Breast epithelium (tissue), 4 donors: ENCODE measurements at regions not wholly inside any gene's neighbourhood (a gene's known extent, or its start where the extent isn't known, plus 50 kb on each side); places are given as distances from the start of the nearest gene placed in this dataset.

Experiments used
- DNase-seq, 2 donors: peaks; one replicate each; pipeline ENCODE4 v3.0.0-alpha.2; 2019; ENCODE audit warnings: low spot score in 2 of 2
- H3K27ac ChIP-seq, 2 donors: fragments of 200-600 bp; sonication (generic) in 1 of 2; one replicate each; pipeline ENCODE4 v1.5.1; 2016 to 2019; ENCODE audit warnings: mild to moderate bottlenecking in 1 of 2
- H3K27me3 ChIP-seq, 2 donors: fragments of 200-600 bp; sonication (generic) in 1 of 2; one replicate each; pipeline versions ENCODE4 v1.5.1 to v1.6.0; 2017 to 2019; ENCODE audit warnings: control low read depth in 1 of 2, mild to moderate bottlenecking in 1 of 2
- H3K36me3 ChIP-seq: fragments of 200-600 bp; one replicate; pipeline ENCODE4 v1.5.1; 2019
- H3K4me1 ChIP-seq, 2 donors: fragments of 200-600 bp; sonication (generic); one replicate each; pipeline ENCODE4 v1.5.1; 2016 to 2019; ENCODE audit warnings: control low read depth in 1 of 2
- H3K4me3 ChIP-seq, 3 donors: fragments of 200-600 bp; sonication (generic); 1 replicate in 2 of 3; 2 replicates in 1 of 3; pipeline ENCODE4 v1.5.1; 2016 to 2019; ENCODE audit warnings: mild to moderate bottlenecking in 3 of 3, moderate library complexity in 2 of 3
- H3K9me3 ChIP-seq, 2 donors: fragments of 200-600 bp; sonication (generic) in 1 of 2; one replicate each; pipeline ENCODE4 v1.5.1; 2016 to 2019; ENCODE audit warnings: control low read depth in 1 of 2
- POLR2A ChIP-seq: fragments of 450-650 bp; IDR thresholded peaks from one replicate; pipeline ENCODE4 v1.6.1; 2016; ENCODE audit warnings: antibody characterized with exemption, mild to moderate bottlenecking, moderate library complexity
- POLR2AphosphoS5 ChIP-seq, 3 donors: sonication (generic); formaldehyde crosslinking; IDR thresholded peaks; one replicate each; pipeline ENCODE4 v1.6.1; 2017; ENCODE audit warnings: antibody characterized with exemption in 3 of 3
- intact Hi-C: fragments of 100-400 bp; cut with DNase I; formaldehyde crosslinking; loops from one replicate; pipeline ENCODE4 v1.15.1; 2023; ENCODE audit warnings: low total_unique reads
- TF ChIP-seq, protein P1 (sequence below), 3 donors: fragments of 450-650 bp; IDR thresholded peaks; one replicate each; pipeline ENCODE4 v1.5.1; 2016 to 2017; ENCODE audit warnings: antibody characterized with exemption in 3 of 3, mild to moderate bottlenecking in 3 of 3, moderate library complexity in 3 of 3

DNA sequence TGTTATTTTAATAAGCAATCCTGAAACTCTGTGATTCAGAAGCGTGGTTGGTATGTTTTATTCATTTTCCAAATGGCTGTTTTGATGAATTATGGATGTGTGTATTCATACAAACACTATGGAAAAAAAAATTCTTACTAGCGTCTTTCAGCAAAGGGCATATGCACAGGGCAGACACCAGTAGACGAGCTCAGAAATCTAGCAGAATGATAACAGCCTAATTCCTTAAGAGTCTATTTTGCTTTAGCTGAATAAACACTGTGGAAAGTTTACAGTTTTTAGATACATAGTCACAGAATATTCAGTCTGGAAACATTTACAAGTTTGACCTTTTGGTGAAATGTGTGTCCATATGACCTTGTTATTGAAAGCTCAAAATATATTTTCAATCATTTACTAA is 418.8 kb upstream of the LUZP2 start:
- no peak overlapping the region for H3K27ac ChIP-seq
- intact Hi-C loops, result no loop called here
- DNase-seq, result no peak

DNA sequence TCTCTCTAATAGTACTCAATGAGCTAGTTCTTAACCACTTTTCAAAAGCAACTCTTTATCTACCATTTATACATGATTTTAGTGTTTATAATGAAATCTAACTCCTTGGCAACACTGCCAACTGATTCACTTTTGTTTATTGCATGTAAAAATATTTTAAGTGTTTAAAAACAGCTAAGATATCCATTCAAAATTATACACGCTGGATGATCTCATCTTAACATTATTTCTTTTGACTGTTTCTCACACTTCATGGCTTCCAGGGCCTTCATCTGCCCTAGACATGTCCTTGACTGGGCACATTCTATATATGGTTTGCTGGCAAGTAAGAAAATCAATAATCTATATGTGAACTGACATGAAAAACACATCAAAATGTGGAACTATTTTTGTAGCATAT is 414.6 kb upstream of the LUZP2 start:
- Histone ChIP-seq H3K36me3 (no peaks in the 10 kb centered on the region), H3K4me1 (no peaks in the 10 kb centered on the region), H3K4me3 (no peak overlapping the region), H3K27me3 (no peaks in the 10 kb centered on the region), H3K9me3 (no peaks in the 10 kb centered on the region), H3K27ac (no peak overlapping the region)
- DNase-seq, result no peak
- TF ChIP-seq POLR2AphosphoS5 (IDR thresholded peaks at IDR 0.05), result no peak
- TF ChIP-seq, protein P1, sequence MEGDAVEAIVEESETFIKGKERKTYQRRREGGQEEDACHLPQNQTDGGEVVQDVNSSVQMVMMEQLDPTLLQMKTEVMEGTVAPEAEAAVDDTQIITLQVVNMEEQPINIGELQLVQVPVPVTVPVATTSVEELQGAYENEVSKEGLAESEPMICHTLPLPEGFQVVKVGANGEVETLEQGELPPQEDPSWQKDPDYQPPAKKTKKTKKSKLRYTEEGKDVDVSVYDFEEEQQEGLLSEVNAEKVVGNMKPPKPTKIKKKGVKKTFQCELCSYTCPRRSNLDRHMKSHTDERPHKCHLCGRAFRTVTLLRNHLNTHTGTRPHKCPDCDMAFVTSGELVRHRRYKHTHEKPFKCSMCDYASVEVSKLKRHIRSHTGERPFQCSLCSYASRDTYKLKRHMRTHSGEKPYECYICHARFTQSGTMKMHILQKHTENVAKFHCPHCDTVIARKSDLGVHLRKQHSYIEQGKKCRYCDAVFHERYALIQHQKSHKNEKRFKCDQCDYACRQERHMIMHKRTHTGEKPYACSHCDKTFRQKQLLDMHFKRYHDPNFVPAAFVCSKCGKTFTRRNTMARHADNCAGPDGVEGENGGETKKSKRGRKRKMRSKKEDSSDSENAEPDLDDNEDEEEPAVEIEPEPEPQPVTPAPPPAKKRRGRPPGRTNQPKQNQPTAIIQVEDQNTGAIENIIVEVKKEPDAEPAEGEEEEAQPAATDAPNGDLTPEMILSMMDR (IDR thresholded peaks at IDR 0.05), result no peak
- TF ChIP-seq POLR2A, result no peak
- intact Hi-C loops, result no loop called here

More for the DNA sequence above, 418.8 kb upstream of the LUZP2 start:
- Histone ChIP-seq H3K4me1 (no peaks in the 10 kb centered on the region), H3K9me3 (no peaks in the 10 kb centered on the region), H3K4me3 (no peak overlapping the region), H3K27me3 (no peaks in the 10 kb centered on the region), H3K36me3 (no peaks in the 10 kb centered on the region)
- TF ChIP-seq, protein P1 (IDR thresholded peaks at IDR 0.05), result no peak
- no peak for TF ChIP-seq POLR2A
- no peak for TF ChIP-seq POLR2AphosphoS5 (IDR thresholded peaks at IDR 0.05)

DNA sequence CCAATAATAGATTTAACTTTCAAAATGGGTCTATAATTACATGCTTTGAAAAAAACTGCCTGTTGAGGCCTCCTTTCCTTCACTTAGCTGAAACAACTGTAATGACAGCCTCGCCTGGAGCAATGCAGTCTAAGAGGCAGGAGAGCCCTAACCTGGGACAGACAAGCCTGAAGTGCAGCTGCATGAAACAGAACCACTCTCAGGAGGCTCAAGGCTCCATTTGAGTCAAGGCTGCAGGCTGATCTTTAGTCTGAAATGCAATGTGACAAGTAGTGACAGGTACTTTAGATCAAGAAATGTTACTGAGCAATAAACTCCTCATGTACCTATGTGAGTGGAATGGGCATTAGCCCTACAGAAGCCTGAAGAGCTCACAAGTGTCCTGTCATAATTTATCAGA is 414.0 kb upstream of the LUZP2 start:
- no peaks in the 10 kb centered on the region for H3K36me3 ChIP-seq
- no peaks in the 10 kb centered on the region for H3K9me3 ChIP-seq
- no peaks in the 10 kb centered on the region for H3K27me3 ChIP-seq
- no peak for DNase-seq
- intact Hi-C loops, result no loop called here
- no peak overlapping the region for H3K27ac ChIP-seq
- no peak overlapping the region for H3K4me3 ChIP-seq
- TF ChIP-seq POLR2AphosphoS5 (IDR thresholded peaks at IDR 0.05), result no peak
- TF ChIP-seq, protein P1 (IDR thresholded peaks at IDR 0.05), result no peak
- no peak for TF ChIP-seq POLR2A
- H3K4me1 ChIP-seq, result no peaks in the 10 kb centered on the region

DNA sequence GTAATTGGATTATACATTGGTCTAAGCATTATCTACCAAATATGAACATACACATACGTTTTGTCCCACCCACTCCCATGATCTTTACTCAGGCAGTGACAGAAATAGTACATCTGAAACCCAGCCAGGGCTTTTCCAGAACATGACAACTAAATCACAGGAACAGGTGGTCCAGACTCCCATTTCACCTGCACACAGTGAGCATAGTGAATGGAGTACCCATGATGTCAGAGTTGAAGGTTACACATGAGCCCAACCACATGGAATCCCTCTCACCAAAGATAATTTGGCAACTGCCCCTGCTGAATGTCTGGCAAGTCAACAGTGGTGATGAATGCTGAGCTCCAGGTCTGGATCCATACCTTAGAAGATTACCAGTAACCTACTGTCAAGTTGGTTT is 411.9 kb upstream of the LUZP2 start:
- H3K36me3 ChIP-seq, result no peaks in the 10 kb centered on the region
- TF ChIP-seq, protein P1 (IDR thresholded peaks at IDR 0.05), result no peak
- TF ChIP-seq POLR2A, result no peak
- no peaks in the 10 kb centered on the region for H3K4me1 ChIP-seq
- DNase-seq, result no peak
- H3K4me3 ChIP-seq, result no peak overlapping the region
- H3K27ac ChIP-seq, result no peak overlapping the region
- no peaks in the 10 kb centered on the region for H3K27me3 ChIP-seq
- intact Hi-C loops, result no loop called here
- no peaks in the 10 kb centered on the region for H3K9me3 ChIP-seq

DNA sequence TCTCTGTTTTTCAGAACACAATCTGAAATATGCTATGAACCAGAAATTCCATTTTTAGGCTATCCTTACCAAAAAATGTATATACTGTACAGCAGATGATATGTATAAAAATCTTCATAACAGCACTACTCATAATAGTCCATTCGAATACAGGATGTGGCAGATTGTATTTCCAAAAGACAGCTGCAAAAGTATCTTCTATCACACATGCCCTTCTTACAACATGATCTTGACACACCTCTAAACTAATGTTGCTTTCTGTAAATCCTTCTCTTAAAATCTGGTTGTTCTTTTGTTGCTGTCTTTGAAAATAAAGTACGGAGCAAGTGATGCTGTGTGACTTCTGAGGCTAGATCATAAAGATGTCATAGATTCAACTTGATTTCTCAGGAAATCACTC is 409.9 kb upstream of the LUZP2 start:
- no peaks in the 10 kb centered on the region for H3K4me1 ChIP-seq
- intact Hi-C loops, result no loop called here
- H3K27me3 ChIP-seq, result no peaks in the 10 kb centered on the region
- DNase-seq, result no peak
- H3K36me3 ChIP-seq, result no peaks in the 10 kb centered on the region
- no peak overlapping the region for H3K4me3 ChIP-seq
- no peaks in the 10 kb centered on the region for H3K9me3 ChIP-seq
- H3K27ac ChIP-seq, result no peak overlapping the region
- TF ChIP-seq POLR2AphosphoS5 (IDR thresholded peaks at IDR 0.05) (no peak), POLR2A (no peak)
- TF ChIP-seq, protein P1 (IDR thresholded peaks at IDR 0.05), result no peak
